OCI-LY1 (cell line): ENCODE measurements at regions not wholly inside any gene's neighbourhood (a gene's known extent, or its start where the extent isn't known, plus 50 kb on each side); places are given as distances from the start of the nearest gene placed in this dataset.

Experiments
- EZH2 ChIP-seq: fragments of 200-600 bp; sonication (generic), shearing (Covaris generic); IDR thresholded peaks from 2 replicates; pipeline ENCODE4 v1.8.0; 2017; ENCODE audit warnings: borderline replicate concordance, mixed run types, mild to moderate bottlenecking, antibody characterized with exemption, low read length, moderate library complexity, mixed read lengths
- TF ChIP-seq, protein P1 (sequence below): fragments of 200-600 bp; sonication (generic), shearing (Covaris generic); IDR thresholded peaks from 2 replicates; pipeline ENCODE4 v1.5.1; 2017; ENCODE audit warnings: mild to moderate bottlenecking, antibody characterized with exemption, low read length, moderate library complexity, mixed read lengths

DNA sequence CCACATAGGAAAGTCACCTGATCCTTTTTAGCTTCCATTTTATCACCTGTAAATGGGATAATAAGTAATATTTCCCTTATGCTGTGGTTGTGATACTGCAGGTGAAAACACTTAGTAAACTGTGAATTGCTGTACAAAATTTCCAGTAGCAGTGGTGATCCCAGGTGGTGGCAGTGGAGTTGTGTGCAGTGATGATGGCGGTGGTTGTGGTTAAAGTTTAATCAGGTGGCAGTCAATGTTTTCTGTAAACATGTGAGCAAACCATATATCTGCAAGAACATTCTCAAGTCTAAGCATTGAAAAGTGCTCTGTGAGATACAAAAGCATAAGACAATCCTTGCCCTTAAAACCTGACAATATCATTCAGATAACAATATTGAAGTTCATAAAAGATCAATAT, 480.2 kb downstream of the RASEF start:
- TF ChIP-seq, protein P1, sequence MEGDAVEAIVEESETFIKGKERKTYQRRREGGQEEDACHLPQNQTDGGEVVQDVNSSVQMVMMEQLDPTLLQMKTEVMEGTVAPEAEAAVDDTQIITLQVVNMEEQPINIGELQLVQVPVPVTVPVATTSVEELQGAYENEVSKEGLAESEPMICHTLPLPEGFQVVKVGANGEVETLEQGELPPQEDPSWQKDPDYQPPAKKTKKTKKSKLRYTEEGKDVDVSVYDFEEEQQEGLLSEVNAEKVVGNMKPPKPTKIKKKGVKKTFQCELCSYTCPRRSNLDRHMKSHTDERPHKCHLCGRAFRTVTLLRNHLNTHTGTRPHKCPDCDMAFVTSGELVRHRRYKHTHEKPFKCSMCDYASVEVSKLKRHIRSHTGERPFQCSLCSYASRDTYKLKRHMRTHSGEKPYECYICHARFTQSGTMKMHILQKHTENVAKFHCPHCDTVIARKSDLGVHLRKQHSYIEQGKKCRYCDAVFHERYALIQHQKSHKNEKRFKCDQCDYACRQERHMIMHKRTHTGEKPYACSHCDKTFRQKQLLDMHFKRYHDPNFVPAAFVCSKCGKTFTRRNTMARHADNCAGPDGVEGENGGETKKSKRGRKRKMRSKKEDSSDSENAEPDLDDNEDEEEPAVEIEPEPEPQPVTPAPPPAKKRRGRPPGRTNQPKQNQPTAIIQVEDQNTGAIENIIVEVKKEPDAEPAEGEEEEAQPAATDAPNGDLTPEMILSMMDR = no peak
- TF ChIP-seq EZH2 = no peak
